GM10266 (cell line): ENCODE measurements at regions not wholly inside any gene's neighbourhood (a gene's known extent, or its start where the extent isn't known, plus 50 kb on each side); places are given as distances from the start of the nearest gene placed in this dataset.
"Not testable (repeated sequence)": the region's sequence is repeated elsewhere in the genome, so short reads cannot be mapped to it uniquely, and the experiment has no call there.

Source experiments
- DNase-seq: peaks from one replicate; pipeline ENCODE4 v3.0.0; 2012; ENCODE audit errors: extremely low spot score
- CTCF ChIP-seq: IDR thresholded peaks from 2 replicates; pipeline ENCODE4 v1.5.1; 2012; ENCODE audit warnings: mild to moderate bottlenecking, low read depth; ENCODE audit not compliant: control insufficient read depth, insufficient read depth; ENCODE audit errors: missing control alignments

GRCh38 chr22:48300877-48301276 is 1526.8 kb downstream of the BRD1 start:
- no peak for DNase-seq
- no peak for TF ChIP-seq CTCF

- no peak for DNase-seq
- TF ChIP-seq CTCF: no peak
These were observed 1527.9 kb downstream of the BRD1 start for GRCh38 chr22:48299801-48300200.

- DNase-seq: no peak
- no peak for TF ChIP-seq CTCF
These were observed 1528.5 kb downstream of the BRD1 start for GRCh38 chr22:48299124-48299523.

GRCh38 chr22:48297296-48297695 is 1530.4 kb downstream of the BRD1 start:
- DNase-seq: no peak
- no peak for TF ChIP-seq CTCF

GRCh38 chr22:48289954-48290353 is 1527.5 kb downstream of the TBC1D22A start:
- not testable (repeated sequence) for DNase-seq

- DNase-seq: no peak
- no peak for TF ChIP-seq CTCF
These were observed 1526.0 kb downstream of the TBC1D22A start for GRCh38 chr22:48288376-48288940.

- no peak for DNase-seq
These were observed 1524.6 kb downstream of the TBC1D22A start for GRCh38 chr22:48287031-48287430.

More at GRCh38 chr22:48287031-48287430, 1524.6 kb downstream of the TBC1D22A start:
- no peak for TF ChIP-seq CTCF
